Prostate gland (tissue), 2 donors: ENCODE measurements at regions not wholly inside any gene's neighbourhood (a gene's known extent, or its start where the extent isn't known, plus 50 kb on each side); places are given as distances from the start of the nearest gene placed in this dataset.

Source experiments
- CTCF ChIP-seq, 4 experiments: fragments of 200-600 bp in 2 of 4; fragments of 450-650 bp in 2 of 4; sonication (generic) in 2 of 4; IDR thresholded peaks; 1 replicate in 3 of 4; 2 replicates in 1 of 4; pipeline ENCODE4 v1.5.1; 2016 to 2019; ENCODE audit warnings: antibody characterized with exemption in 4 of 4, mild to moderate bottlenecking in 2 of 4, moderate library complexity in 2 of 4
- POLR2A ChIP-seq: fragments of 450-650 bp; IDR thresholded peaks from one replicate; pipeline ENCODE4 v1.6.1; 2016; ENCODE audit warnings: antibody characterized with exemption, mild to moderate bottlenecking
- POLR2AphosphoS5 ChIP-seq: sonication (generic); formaldehyde crosslinking; IDR thresholded peaks from one replicate; pipeline ENCODE4 v1.6.1; 2017; ENCODE audit warnings: antibody characterized with exemption

DNA sequence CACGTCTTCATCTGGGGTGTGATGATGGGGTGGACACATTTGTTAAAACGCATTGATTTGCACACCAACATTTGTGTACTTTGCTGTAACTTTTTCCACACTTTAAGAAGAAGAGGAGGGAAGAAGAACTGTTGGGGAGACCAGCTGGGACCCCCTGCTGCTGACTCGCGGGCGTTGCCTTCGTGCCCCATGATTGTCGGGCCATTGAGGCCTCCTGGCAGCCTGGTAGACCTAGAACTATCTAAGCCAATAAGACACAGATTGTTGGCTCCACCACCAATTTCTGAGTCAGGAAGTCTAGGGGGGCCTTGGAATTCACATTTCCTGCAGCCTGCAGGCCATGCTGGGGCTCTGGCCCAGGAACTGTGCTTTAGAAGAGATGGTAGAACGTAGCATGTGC, 105.5 kb downstream of the TNFRSF13B start:
- TF ChIP-seq CTCF (IDR thresholded peaks at IDR 0.05) (no peak), POLR2A (no peak), POLR2AphosphoS5 (no peak)
